ENCODE measurements at regions not wholly inside any gene's neighbourhood (a gene's known extent, or its start where the extent isn't known, plus 50 kb on each side); places are given as distances from the start of the nearest gene placed in this dataset.

DNA sequence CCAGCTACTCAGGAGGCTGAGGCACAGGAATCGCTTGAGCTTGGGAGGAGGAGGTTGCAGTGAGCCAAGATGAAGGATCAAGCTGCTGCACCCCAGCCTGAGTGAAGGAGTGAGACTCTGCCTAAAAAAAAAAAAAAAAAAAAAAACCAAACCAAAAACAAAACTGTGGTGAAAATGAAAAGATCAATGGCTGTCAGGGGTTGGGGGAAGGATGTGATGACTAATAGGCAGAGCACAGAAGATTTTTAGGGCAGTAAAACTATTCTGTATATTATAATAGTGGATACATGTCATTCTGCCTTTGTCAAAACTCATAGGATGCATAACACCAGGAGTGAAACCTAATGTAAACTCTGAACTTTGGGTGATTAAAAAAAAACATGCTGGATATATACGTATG is 69.9 kb upstream of the ELOVL6 start:
- no peaks in the 10 kb centered on the region for H4K20me1 ChIP-seq (ENCODE audit: control insufficient read depth, insufficient read depth, insufficient read length)
- no peaks in the 10 kb centered on the region for H3K36me3 Mint-ChIP-seq (ENCODE audit: insufficient read depth in 1 of 3, low read depth in 3 of 3)
- H3K4me3 Mint-ChIP-seq, result no peak overlapping the region

More for the DNA sequence above, 69.9 kb upstream of the ELOVL6 start:
- H2BK12ac ChIP-seq (ENCODE audit: insufficient read length, low read depth, low read length), result no peak overlapping the region
- H3K9me3 ChIP-seq (ENCODE audit: control insufficient read depth, low read depth, low read length), result no peaks in the 10 kb centered on the region
- H3K4ac ChIP-seq (ENCODE audit: low read depth, low read length), result no peak overlapping the region
- H3K9ac ChIP-seq (ENCODE audit: extremely low read depth, insufficient read length, low read length), result no peak overlapping the region
- no peak overlapping the region for H2BK5ac ChIP-seq (ENCODE audit: insufficient read length, low read length)
- H3K56ac ChIP-seq (ENCODE audit: insufficient read length, low read depth, low read length), result no peak overlapping the region
- Mint-ChIP-seq H3K27ac (no peak overlapping the region), H3K27me3 (ENCODE audit: low read depth) (no peaks in the 10 kb centered on the region; the same call in 1 of the 2 replicates), H3K4me1 (peaks cover 4 to 7% of the 10 kb centered on the region in 2 experiments; a peak in 2 of 4 replicates), H3K9me3 (no peaks in the 10 kb centered on the region)
- H4K5ac ChIP-seq (ENCODE audit: insufficient read length, low read depth, low read length), result no peak overlapping the region
- no peak overlapping the region for H3K4me2 ChIP-seq (ENCODE audit: insufficient read depth, insufficient read length, low read length)
- no peaks in the 10 kb centered on the region for H3K79me2 ChIP-seq (ENCODE audit: insufficient read depth, low read length)
- no peak overlapping the region for H3K14ac ChIP-seq (ENCODE audit: insufficient read depth, low read length)
- no peaks in the 10 kb centered on the region for H3K4me1 ChIP-seq (ENCODE audit: insufficient read depth, low read length)
- no peak overlapping the region for H2BK15ac ChIP-seq (ENCODE audit: low read depth, low read length)
- H3K27ac ChIP-seq (ENCODE audit: insufficient read length, low read depth, low read length), result no peak overlapping the region
- no peak overlapping the region for H4K8ac ChIP-seq (replicated peaks; ENCODE audit: insufficient read length, low read depth, low read length)
- H3K27me3 ChIP-seq (ENCODE audit: insufficient read depth, low read length), result no peaks in the 10 kb centered on the region
- H2BK120ac ChIP-seq (ENCODE audit: low read depth, low read length, poor library complexity, severe bottlenecking), result no peak overlapping the region
- H3K79me1 ChIP-seq (ENCODE audit: insufficient read depth, low read depth, low read length, poor library complexity, severe bottlenecking), result no peaks in the 10 kb centered on the region
- no CpG with 5 or more reads among the region's 2 CpGs for WGBS (ENCODE audit: extremely low coverage, insufficient read length, low lambda C conversion rate)
- no peak overlapping the region for H3K18ac ChIP-seq (ENCODE audit: insufficient read length, low read depth, low read length)
- H3K23me2 ChIP-seq (ENCODE audit: insufficient read length, low read depth, low read length, poor library complexity, severe bottlenecking), result no peaks in the 10 kb centered on the region
- no peak for DNase-seq
- H2BK20ac ChIP-seq (ENCODE audit: low read depth, low read length, poor library complexity, severe bottlenecking), result no peak overlapping the region
- no peak overlapping the region for H3K23ac ChIP-seq (ENCODE audit: insufficient read length, low read depth, low read length)
- H3T11ph ChIP-seq (ENCODE audit: low read length), result no peak overlapping the region
- H2AK5ac ChIP-seq (ENCODE audit: insufficient read length, low read length), result no peak overlapping the region
- TF ChIP-seq, protein P1, sequence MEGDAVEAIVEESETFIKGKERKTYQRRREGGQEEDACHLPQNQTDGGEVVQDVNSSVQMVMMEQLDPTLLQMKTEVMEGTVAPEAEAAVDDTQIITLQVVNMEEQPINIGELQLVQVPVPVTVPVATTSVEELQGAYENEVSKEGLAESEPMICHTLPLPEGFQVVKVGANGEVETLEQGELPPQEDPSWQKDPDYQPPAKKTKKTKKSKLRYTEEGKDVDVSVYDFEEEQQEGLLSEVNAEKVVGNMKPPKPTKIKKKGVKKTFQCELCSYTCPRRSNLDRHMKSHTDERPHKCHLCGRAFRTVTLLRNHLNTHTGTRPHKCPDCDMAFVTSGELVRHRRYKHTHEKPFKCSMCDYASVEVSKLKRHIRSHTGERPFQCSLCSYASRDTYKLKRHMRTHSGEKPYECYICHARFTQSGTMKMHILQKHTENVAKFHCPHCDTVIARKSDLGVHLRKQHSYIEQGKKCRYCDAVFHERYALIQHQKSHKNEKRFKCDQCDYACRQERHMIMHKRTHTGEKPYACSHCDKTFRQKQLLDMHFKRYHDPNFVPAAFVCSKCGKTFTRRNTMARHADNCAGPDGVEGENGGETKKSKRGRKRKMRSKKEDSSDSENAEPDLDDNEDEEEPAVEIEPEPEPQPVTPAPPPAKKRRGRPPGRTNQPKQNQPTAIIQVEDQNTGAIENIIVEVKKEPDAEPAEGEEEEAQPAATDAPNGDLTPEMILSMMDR (conservative IDR thresholded peaks at IDR 0.05), result no peak
- no peak overlapping the region for H2AFZ ChIP-seq (ENCODE audit: low read length)
- no peak overlapping the region for H4K91ac ChIP-seq (ENCODE audit: insufficient read length, low read depth, low read length)

All from H9 (cell line).